GM12874 (cell line): ENCODE measurements at regions not wholly inside any gene's neighbourhood (a gene's known extent, or its start where the extent isn't known, plus 50 kb on each side); places are given as distances from the start of the nearest gene placed in this dataset.

Source experiments
- CTCF ChIP-seq: IDR thresholded peaks from 2 replicates; pipeline ENCODE4 v1.5.1; 2011; ENCODE audit warnings: low read depth, mild to moderate bottlenecking, control low read depth, low read length, moderate library complexity; ENCODE audit not compliant: insufficient read depth

DNA sequence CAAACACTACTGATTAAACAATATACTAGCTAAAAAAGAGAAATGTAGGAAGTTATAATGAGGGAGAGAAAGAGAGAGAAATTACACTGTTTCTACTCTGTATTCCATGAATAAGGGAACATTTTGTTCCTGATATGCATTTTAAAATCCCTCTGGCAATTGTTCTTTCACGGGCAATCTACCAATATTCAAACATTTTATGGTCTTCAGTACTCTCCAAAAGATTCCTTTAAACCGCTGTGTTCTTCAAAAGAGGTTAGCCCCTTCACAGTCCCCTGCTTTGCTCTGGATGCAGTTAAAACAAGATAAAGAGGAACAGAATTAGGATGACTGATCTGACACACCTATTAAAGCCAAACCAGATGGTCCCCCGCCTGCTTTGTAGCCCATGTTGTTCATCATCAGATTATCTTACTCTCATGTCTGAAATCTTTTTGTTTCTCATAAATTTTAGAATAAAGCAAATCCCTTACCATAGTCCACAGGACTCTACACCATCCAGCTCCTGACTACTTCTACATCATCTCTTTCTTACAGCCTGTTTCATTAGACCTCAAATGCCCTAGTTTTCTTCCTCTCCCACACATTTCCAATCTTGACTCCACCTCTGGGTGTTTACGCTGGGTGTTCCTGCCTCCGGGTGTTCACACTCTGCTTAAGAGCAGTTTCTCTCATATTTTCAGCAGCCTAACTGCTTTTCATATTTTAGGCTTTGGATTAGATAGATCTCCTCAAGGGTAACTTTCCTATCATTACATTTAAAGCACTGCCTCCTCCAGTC, 399.7 kb downstream of the COL12A1 start:
- TF ChIP-seq CTCF, result no peak

- no peak for TF ChIP-seq CTCF
Observed at GRCh38 chr6:74798302-74798701, 407.6 kb downstream of the COL12A1 start.

- TF ChIP-seq CTCF, result no peak
Observed at GRCh38 chr6:74785236-74785635, 420.6 kb downstream of the COL12A1 start.

DNA sequence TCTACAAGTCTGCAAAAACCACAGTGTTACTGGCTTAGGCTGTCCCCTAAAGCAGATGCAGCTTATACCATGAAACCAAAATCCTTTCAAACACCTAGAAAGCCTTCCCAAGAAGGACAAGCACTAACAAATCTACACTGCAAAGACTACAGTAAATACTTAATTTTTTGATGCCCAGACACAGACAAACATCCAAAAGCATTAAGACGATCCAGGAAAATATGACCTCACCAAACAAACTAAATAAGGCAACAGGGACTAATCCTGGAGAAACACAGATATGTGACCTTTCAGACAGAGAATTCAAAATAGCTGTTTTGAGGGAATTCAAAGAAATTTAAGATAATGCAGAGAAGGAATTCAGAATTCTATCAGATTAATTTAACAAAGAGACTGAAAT, 423.5 kb downstream of the COL12A1 start:
- TF ChIP-seq CTCF, result no peak

GRCh38 chr6:74780831-74781230, 425.0 kb downstream of the COL12A1 start:
- TF ChIP-seq CTCF, result no peak

- no peak for TF ChIP-seq CTCF
Observed at GRCh38 chr6:74768738-74769137, 437.1 kb downstream of the COL12A1 start.

- TF ChIP-seq CTCF, result no peak
Observed at GRCh38 chr6:74768120-74768519, 437.7 kb downstream of the COL12A1 start.

GRCh38 chr6:74765486-74765885, 440.4 kb downstream of the COL12A1 start:
- TF ChIP-seq CTCF, result no peak
